ENCODE measurements at regions not wholly inside any gene's neighbourhood (a gene's known extent, or its start where the extent isn't known, plus 50 kb on each side); places are given as distances from the start of the nearest gene placed in this dataset.

- Histone ChIP-seq H3K4me1 (ENCODE audit: insufficient read depth) (no peaks in the 10 kb centered on the region), H3K4me3 (no peak overlapping the region), H2AFZ (no peak overlapping the region), H3K36me3 (replicated peaks; ENCODE audit: insufficient read depth, low read depth) (no peaks in the 10 kb centered on the region), H3K79me2 (no peaks in the 10 kb centered on the region), H3K4me2 (no peak overlapping the region), H3K9me2 (replicated peaks; ENCODE audit: insufficient read depth) (no peaks in the 10 kb centered on the region), H3K9me3 (ENCODE audit: low read depth) (no peaks in the 10 kb centered on the region), H4K20me1 (ENCODE audit: insufficient read depth, poor library complexity, severe bottlenecking) (no peaks in the 10 kb centered on the region), H3K27ac (no peak overlapping the region), H3K27me3 (no peaks in the 10 kb centered on the region)
- 78% methylated on average over 3 of the region's 3 CpGs for WGBS (ENCODE audit: low lambda C conversion rate, missing lambda C conversion rate)
- no peak for DNase-seq (ENCODE audit: low spot score)
- TF ChIP-seq EZH2 (IDR thresholded peaks at IDR 0.05; ENCODE audit: borderline replicate concordance) (no peak), EZH2phosphoT487 (IDR thresholded peaks at IDR 0.05; ENCODE audit: low read depth, severe bottlenecking, unreplicated experiment) (no peak), CTCF (IDR thresholded peaks at IDR 0.05; ENCODE audit: poor library complexity) (no peak)
These were observed 363.4 kb upstream of the GCFC2 start for GRCh38 chr2:76073992-76074604.

DNA sequence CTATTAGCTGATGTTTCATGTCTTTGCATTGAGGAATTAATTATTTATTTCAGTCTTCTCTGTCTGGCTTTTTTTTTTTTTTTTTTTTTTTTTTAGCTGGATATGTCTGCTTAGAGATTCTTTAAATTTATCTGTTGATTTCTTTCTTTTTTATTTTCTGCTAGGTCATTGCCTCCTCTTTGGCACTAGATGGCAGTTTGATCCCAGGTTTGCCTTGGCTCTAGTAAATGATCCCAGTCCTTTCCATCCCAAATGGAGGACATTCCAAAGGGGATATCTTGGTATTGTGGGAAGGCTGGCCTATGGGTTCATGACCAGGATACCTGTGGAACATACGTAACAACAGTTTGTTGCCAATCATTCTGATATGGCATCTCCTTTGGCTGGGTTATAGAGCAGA, 339.5 kb upstream of the GCFC2 start:
- Histone ChIP-seq H4K20me1 (ENCODE audit: insufficient read depth, poor library complexity, severe bottlenecking) (no peaks in the 10 kb centered on the region), H3K79me2 (no peaks in the 10 kb centered on the region), H3K27ac (no peak overlapping the region), H3K36me3 (replicated peaks; ENCODE audit: insufficient read depth, low read depth) (no peaks in the 10 kb centered on the region), H3K9me3 (ENCODE audit: low read depth) (no peaks in the 10 kb centered on the region), H3K4me2 (no peak overlapping the region), H3K27me3 (no peaks in the 10 kb centered on the region), H3K4me3 (no peak overlapping the region), H3K4me1 (ENCODE audit: insufficient read depth) (no peaks in the 10 kb centered on the region), H2AFZ (no peak overlapping the region), H3K9me2 (replicated peaks; ENCODE audit: insufficient read depth) (no peaks in the 10 kb centered on the region)
- DNase-seq (ENCODE audit: low spot score), result no peak
- WGBS (ENCODE audit: low lambda C conversion rate, missing lambda C conversion rate), result 87% methylated on average over 1 of the region's 1 CpG
- TF ChIP-seq CTCF (IDR thresholded peaks at IDR 0.05; ENCODE audit: poor library complexity) (no peak), EZH2 (IDR thresholded peaks at IDR 0.05; ENCODE audit: borderline replicate concordance) (no peak), EZH2phosphoT487 (IDR thresholded peaks at IDR 0.05; ENCODE audit: low read depth, severe bottlenecking, unreplicated experiment) (no peak)

GRCh38 chr2:76044701-76045100, 334.0 kb upstream of the GCFC2 start:
- Histone ChIP-seq H3K27me3 (no peaks in the 10 kb centered on the region), H3K4me1 (ENCODE audit: insufficient read depth) (no peaks in the 10 kb centered on the region), H3K79me2 (no peaks in the 10 kb centered on the region), H3K36me3 (replicated peaks; ENCODE audit: insufficient read depth, low read depth) (no peaks in the 10 kb centered on the region), H3K4me2 (no peak overlapping the region), H4K20me1 (ENCODE audit: insufficient read depth, poor library complexity, severe bottlenecking) (no peaks in the 10 kb centered on the region), H3K27ac (no peak overlapping the region), H3K9me2 (replicated peaks; ENCODE audit: insufficient read depth) (no peaks in the 10 kb centered on the region), H3K9me3 (ENCODE audit: low read depth) (no peaks in the 10 kb centered on the region), H3K4me3 (no peak overlapping the region), H2AFZ (no peak overlapping the region)
- no peak for DNase-seq (ENCODE audit: low spot score)
- TF ChIP-seq EZH2phosphoT487 (IDR thresholded peaks at IDR 0.05; ENCODE audit: low read depth, severe bottlenecking, unreplicated experiment) (no peak), CTCF (IDR thresholded peaks at IDR 0.05; ENCODE audit: poor library complexity) (no peak), EZH2 (IDR thresholded peaks at IDR 0.05; ENCODE audit: borderline replicate concordance) (no peak)
- 72% methylated on average over 2 of the region's 2 CpGs for whole genome bisulfite sequencing (ENCODE audit: low lambda C conversion rate, missing lambda C conversion rate)

GRCh38 chr2:76039505-76039904, 328.8 kb upstream of the GCFC2 start:
- no peak overlapping the region for H3K4me2 ChIP-seq
- H4K20me1 ChIP-seq (ENCODE audit: insufficient read depth, poor library complexity, severe bottlenecking), result no peaks in the 10 kb centered on the region
- no peak for DNase-seq (ENCODE audit: low spot score)
- no peaks in the 10 kb centered on the region for H3K4me1 ChIP-seq (ENCODE audit: insufficient read depth)
- H3K27ac ChIP-seq, result no peak overlapping the region
- H2AFZ ChIP-seq, result no peak overlapping the region
- no peaks in the 10 kb centered on the region for H3K9me3 ChIP-seq (ENCODE audit: low read depth)
- H3K9me2 ChIP-seq (replicated peaks; ENCODE audit: insufficient read depth), result no peaks in the 10 kb centered on the region
- no peaks in the 10 kb centered on the region for H3K36me3 ChIP-seq (replicated peaks; ENCODE audit: insufficient read depth, low read depth)
- H3K79me2 ChIP-seq, result no peaks in the 10 kb centered on the region
- no peaks in the 10 kb centered on the region for H3K27me3 ChIP-seq
- TF ChIP-seq EZH2phosphoT487 (IDR thresholded peaks at IDR 0.05; ENCODE audit: low read depth, severe bottlenecking, unreplicated experiment) (no peak), CTCF (IDR thresholded peaks at IDR 0.05; ENCODE audit: poor library complexity) (no peak), EZH2 (IDR thresholded peaks at IDR 0.05; ENCODE audit: borderline replicate concordance) (no peak)
- H3K4me3 ChIP-seq, result no peak overlapping the region

All from hepatocyte (in vitro differentiated cells).